PC-9 (cell line): ENCODE measurements at regions not wholly inside any gene's neighbourhood (a gene's known extent, or its start where the extent isn't known, plus 50 kb on each side); places are given as distances from the start of the nearest gene placed in this dataset.

Experiments
- BruUV-seq: library from RNA; stranded (reverse); fragments of 400-500 nt; replicated peaks from 2 replicates; lab custom pipeline; 2021; lab: Mats Ljungman, UMichigan
- CTCF ChIA-PET: fragments of 300-600 bp; sonication (Branson Sonifier 250); formaldehyde crosslinking; loops from one replicate; lab custom pipeline; 2022; ENCODE audit warnings: antibody characterized with exemption; lab: Charles Lee
- POLR2A ChIA-PET: fragments of 300-600 bp; sonication (Branson Sonifier 250); formaldehyde crosslinking; loops from one replicate; lab custom pipeline; 2022; ENCODE audit warnings: antibody characterized with exemption; ENCODE audit not compliant: unreplicated experiment; lab: Charles Lee
- DNase-seq, 2 experiments: peaks; one replicate each; pipeline versions ENCODE4 v3.0.0 to v3.0.0-alpha.2; 2015 to 2022; ENCODE audit warnings: mixed read lengths in 1 of 2
- H2AFZ ChIP-seq: fragments of 200-600 bp; sonication (generic); 2 replicates; pipeline ENCODE4 v1.8.1; 2017; ENCODE audit warnings: antibody characterized with exemption
- H3F3A ChIP-seq: fragments of 200-600 bp; sonication (generic); 2 replicates; pipeline ENCODE4 v1.8.1; 2017; ENCODE audit warnings: antibody characterized with exemption, mild to moderate bottlenecking, low read depth; ENCODE audit not compliant: insufficient read depth
- H3K27ac ChIP-seq: fragments of 200-600 bp; sonication (generic); 2 replicates; pipeline ENCODE4 v1.6.1; 2016; ENCODE audit warnings: mixed run types
- H3K27me3 ChIP-seq: fragments of 200-600 bp; sonication (generic); 2 replicates; pipeline ENCODE4 v1.6.1; 2016; ENCODE audit warnings: low read depth, mixed run types; ENCODE audit not compliant: insufficient read depth
- H3K36me3 ChIP-seq: fragments of 200-600 bp; sonication (generic); 2 replicates; pipeline ENCODE4 v1.6.1; 2016; ENCODE audit warnings: low read depth, mixed run types
- H3K4me1 ChIP-seq: fragments of 200-600 bp; sonication (generic); replicated peaks from 2 replicates; pipeline ENCODE4 v1.6.1; 2016; ENCODE audit warnings: mixed run types; ENCODE audit not compliant: insufficient read depth
- H3K4me2 ChIP-seq: fragments of 200-600 bp; sonication (generic); 2 replicates; pipeline ENCODE4 v1.6.1; 2017; ENCODE audit warnings: mixed run types
- H3K4me3 ChIP-seq: fragments of 200-600 bp; sonication (generic); 2 replicates; pipeline ENCODE4 v1.6.1; 2016; ENCODE audit warnings: mixed run types
- H3K79me2 ChIP-seq: fragments of 200-600 bp; sonication (generic); 2 replicates; pipeline ENCODE4 v1.6.1; 2017; ENCODE audit warnings: low read depth, mixed run types
- H3K9me2 ChIP-seq: fragments of 200-600 bp; sonication (generic); 2 replicates; pipeline ENCODE4 v1.8.1; 2017; ENCODE audit warnings: mild to moderate bottlenecking; ENCODE audit not compliant: insufficient read depth
- H3K9me3 ChIP-seq: fragments of 200-600 bp; sonication (generic); 2 replicates; pipeline ENCODE4 v1.8.1; 2016; ENCODE audit warnings: low read depth; ENCODE audit not compliant: insufficient read depth
- H4K20me1 ChIP-seq: fragments of 200-600 bp; sonication (generic); 2 replicates; pipeline ENCODE4 v1.8.1; 2017; ENCODE audit not compliant: insufficient read depth
- CTCF ChIP-seq: fragments of 200-600 bp; sonication (generic); conservative IDR thresholded peaks from 2 replicates; pipeline ENCODE4 v1.6.1; 2017; ENCODE audit warnings: mixed run types, antibody characterized with exemption, mild to moderate bottlenecking, moderate library complexity
- EZH2 ChIP-seq: fragments of 200-600 bp; sonication (generic); IDR thresholded peaks from 2 replicates; pipeline ENCODE4 v1.8.0; 2017; ENCODE audit warnings: antibody characterized with exemption, low read depth
- intact Hi-C: fragments of 100-400 bp; cut with micrococcal nuclease; formaldehyde crosslinking; loops from one replicate; pipeline ENCODE4 v1.10.0; 2022; ENCODE audit not compliant: unreplicated experiment

DNA sequence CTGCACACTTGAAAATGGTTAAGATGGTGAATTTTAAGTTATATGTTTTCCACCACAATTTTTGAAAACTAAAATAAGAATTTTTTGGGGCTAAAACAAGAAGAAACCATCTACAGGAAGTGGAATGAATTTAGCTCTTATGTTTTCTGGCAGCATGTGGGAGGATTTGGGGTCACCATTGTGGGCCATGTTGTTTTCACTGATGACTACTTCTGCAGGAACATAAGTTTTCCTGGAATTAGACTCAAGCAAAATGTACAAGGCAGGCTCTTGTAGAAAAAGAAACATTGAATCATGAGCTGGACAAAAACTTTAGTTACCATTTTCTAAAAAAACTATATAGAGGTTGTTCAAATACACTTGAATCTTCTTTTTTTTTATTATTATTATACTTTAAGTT lies 125.3 kb upstream of the C1QTNF9B start:
- intact Hi-C loops = no loop called here
- no TSS peak for BruUV-seq
- Histone ChIP-seq H3K9me3 (no peaks in the 10 kb centered on the region), H3F3A (no peaks in the 10 kb centered on the region), H3K4me2 (no peak overlapping the region), H3K79me2 (no peaks in the 10 kb centered on the region), H3K9me2 (no peaks in the 10 kb centered on the region), H3K4me1 (no peaks in the 10 kb centered on the region), H3K27me3 (no peaks in the 10 kb centered on the region), H3K27ac (no peak overlapping the region), H4K20me1 (no peaks in the 10 kb centered on the region), H3K36me3 (no peaks in the 10 kb centered on the region), H3K4me3 (no peak overlapping the region), H2AFZ (no peak overlapping the region)
- TF ChIP-seq EZH2 (no peak), CTCF (no peak)
- CTCF ChIA-PET = no interaction called here
- POLR2A ChIA-PET = no interaction called here
- DNase-seq = no peak

DNA sequence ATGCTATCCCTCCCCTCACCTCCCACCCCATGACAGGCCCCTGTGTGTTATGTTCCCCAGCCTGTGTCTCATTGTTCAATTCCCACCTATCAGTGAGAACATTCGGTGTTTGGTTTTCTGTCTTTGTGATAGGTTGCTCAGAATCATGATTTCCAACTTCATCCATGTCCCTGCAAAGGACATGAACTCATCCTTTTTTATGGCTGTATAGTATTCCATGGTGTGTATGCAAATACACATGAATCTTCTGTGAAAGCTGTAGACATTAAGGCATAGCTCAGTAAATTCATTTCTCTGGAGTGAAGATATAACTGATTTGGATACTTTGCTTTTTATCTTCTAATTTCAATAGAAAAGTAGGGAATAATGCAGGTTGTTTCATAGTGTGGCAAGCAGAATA lies 125.8 kb upstream of the C1QTNF9B start:
- Histone ChIP-seq H3K27ac (no peak overlapping the region), H3K4me1 (no peaks in the 10 kb centered on the region), H3K9me3 (no peaks in the 10 kb centered on the region), H3K27me3 (no peaks in the 10 kb centered on the region), H3F3A (no peaks in the 10 kb centered on the region), H2AFZ (no peak overlapping the region), H3K4me3 (no peak overlapping the region), H4K20me1 (no peaks in the 10 kb centered on the region), H3K9me2 (no peaks in the 10 kb centered on the region), H3K79me2 (no peaks in the 10 kb centered on the region), H3K36me3 (no peaks in the 10 kb centered on the region), H3K4me2 (no peak overlapping the region)
- ChIA-PET CTCF (no interaction called here), POLR2A (no interaction called here)
- DNase-seq = no peak
- TF ChIP-seq EZH2 = no peak
- TF ChIP-seq CTCF = no peak
- intact Hi-C loops = no loop called here
- BruUV-seq = no TSS peak

GRCh38 chr13:24027494-24027893 lies 130.2 kb upstream of the C1QTNF9B start:
- no peaks in the 10 kb centered on the region for H3K9me3 ChIP-seq
- H3K36me3 ChIP-seq = no peaks in the 10 kb centered on the region
- no peak for DNase-seq
- H3K9me2 ChIP-seq = no peaks in the 10 kb centered on the region
- intact Hi-C loops = no loop called here
- no peaks in the 10 kb centered on the region for H3F3A ChIP-seq
- no peaks in the 10 kb centered on the region for H4K20me1 ChIP-seq
- H3K79me2 ChIP-seq = no peaks in the 10 kb centered on the region
- H2AFZ ChIP-seq = no peak overlapping the region
- ChIA-PET POLR2A (no interaction called here), CTCF (no interaction called here)
- no peak overlapping the region for H3K27ac ChIP-seq
- no TSS peak for BruUV-seq
- no peaks in the 10 kb centered on the region for H3K27me3 ChIP-seq
- H3K4me2 ChIP-seq = no peak overlapping the region
- no peaks in the 10 kb centered on the region for H3K4me1 ChIP-seq
- TF ChIP-seq EZH2 = no peak
- no peak for TF ChIP-seq CTCF
- H3K4me3 ChIP-seq = no peak overlapping the region
